Chondrocyte (in vitro differentiated cells): ENCODE measurements at regions not wholly inside any gene's neighbourhood (a gene's known extent, or its start where the extent isn't known, plus 50 kb on each side); places are given as distances from the start of the nearest gene placed in this dataset.
A peak's percentile ranks its signal among the peaks of the same experiment; 100 is the strongest.

ENCODE experiments used
- DNase-seq: peaks from one replicate; pipeline ENCODE4 v3.0.0; 2021; ENCODE audit warnings: mixed read lengths, low spot score
- H3K27ac Mint-ChIP-seq: one replicate; pipeline ENCODE4 v1.8.0; 2021; ENCODE audit warnings: mild to moderate bottlenecking, moderate library complexity, mixed read lengths; ENCODE audit not compliant: unreplicated experiment
- H3K27me3 Mint-ChIP-seq: 2 replicates; pipeline ENCODE4 v1.8.0; 2021; ENCODE audit warnings: low read depth, mixed read lengths
- H3K36me3 Mint-ChIP-seq: 2 replicates; pipeline ENCODE4 v1.8.0; 2021; ENCODE audit warnings: low read depth, mixed read lengths
- H3K4me1 Mint-ChIP-seq: 2 replicates; pipeline ENCODE4 v1.8.0; 2021; ENCODE audit warnings: low read depth, mild to moderate bottlenecking, mixed read lengths
- H3K4me3 Mint-ChIP-seq: one replicate; pipeline ENCODE4 v1.8.0; 2021; ENCODE audit warnings: mild to moderate bottlenecking, moderate library complexity, mixed read lengths; ENCODE audit not compliant: unreplicated experiment
- H3K9me3 Mint-ChIP-seq: 2 replicates; pipeline ENCODE4 v1.8.0; 2021; ENCODE audit warnings: low read depth, mixed read lengths
- TF ChIP-seq, protein P1 (sequence below): fragments of 200-600 bp; sonication (generic); IDR thresholded peaks from 2 replicates; pipeline ENCODE4 v1.5.0; 2021; ENCODE audit warnings: antibody characterized with exemption, mild to moderate bottlenecking, moderate library complexity

DNA sequence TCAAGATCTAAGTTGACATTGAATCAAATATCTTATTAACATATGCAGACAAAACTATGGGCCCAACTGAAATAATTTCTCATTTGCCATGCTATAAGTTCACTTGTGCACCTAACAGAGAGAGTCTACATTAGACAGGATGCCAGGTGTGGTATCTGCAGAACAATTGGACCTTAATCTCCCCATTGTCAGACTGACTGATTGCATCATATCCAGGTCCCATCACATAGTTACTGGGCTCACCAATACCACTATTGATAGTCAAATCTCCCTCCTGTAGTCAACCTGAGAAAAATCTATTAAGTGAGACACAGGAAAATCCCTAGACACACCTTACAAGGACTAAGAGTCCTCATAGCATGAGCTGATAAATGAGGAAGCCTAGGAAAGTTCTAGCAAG is 156.0 kb upstream of the FRG1 start:
- Mint-ChIP-seq H3K4me3 (no peak overlapping the region), H3K27ac (no peak overlapping the region), H3K27me3 (no peaks in the 10 kb centered on the region), H3K9me3 (peaks cover 35% of the 10 kb centered on the region), H3K36me3 (no peaks in the 10 kb centered on the region), H3K4me1 (no peaks in the 10 kb centered on the region)
- TF ChIP-seq, protein P1, sequence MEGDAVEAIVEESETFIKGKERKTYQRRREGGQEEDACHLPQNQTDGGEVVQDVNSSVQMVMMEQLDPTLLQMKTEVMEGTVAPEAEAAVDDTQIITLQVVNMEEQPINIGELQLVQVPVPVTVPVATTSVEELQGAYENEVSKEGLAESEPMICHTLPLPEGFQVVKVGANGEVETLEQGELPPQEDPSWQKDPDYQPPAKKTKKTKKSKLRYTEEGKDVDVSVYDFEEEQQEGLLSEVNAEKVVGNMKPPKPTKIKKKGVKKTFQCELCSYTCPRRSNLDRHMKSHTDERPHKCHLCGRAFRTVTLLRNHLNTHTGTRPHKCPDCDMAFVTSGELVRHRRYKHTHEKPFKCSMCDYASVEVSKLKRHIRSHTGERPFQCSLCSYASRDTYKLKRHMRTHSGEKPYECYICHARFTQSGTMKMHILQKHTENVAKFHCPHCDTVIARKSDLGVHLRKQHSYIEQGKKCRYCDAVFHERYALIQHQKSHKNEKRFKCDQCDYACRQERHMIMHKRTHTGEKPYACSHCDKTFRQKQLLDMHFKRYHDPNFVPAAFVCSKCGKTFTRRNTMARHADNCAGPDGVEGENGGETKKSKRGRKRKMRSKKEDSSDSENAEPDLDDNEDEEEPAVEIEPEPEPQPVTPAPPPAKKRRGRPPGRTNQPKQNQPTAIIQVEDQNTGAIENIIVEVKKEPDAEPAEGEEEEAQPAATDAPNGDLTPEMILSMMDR, result no peak
- no peak for DNase-seq

DNA sequence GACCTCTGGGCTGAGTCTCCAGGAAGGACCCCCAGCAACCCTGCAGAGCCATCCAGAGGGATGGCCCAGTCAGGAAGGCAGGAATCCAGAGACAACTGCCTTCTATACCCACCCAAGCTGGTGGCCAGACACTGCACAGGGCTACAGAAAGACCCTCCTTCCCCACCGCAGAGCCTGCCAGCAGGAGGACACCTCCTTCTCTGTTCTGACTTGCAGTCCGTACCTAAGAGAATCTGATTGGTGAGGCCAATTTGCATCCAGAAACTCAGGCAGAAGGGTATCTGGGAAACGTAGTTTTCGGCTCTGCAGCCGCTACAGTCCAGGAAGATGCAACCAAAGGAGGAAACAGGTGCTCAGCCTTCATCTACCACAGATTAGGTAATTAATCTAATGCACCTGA is 155.4 kb upstream of the FRG1 start:
- H3K4me1 Mint-ChIP-seq, result no peaks in the 10 kb centered on the region
- no peak overlapping the region for H3K4me3 Mint-ChIP-seq
- H3K27ac Mint-ChIP-seq, result no peak overlapping the region
- no peak for DNase-seq
- H3K27me3 Mint-ChIP-seq, result no peaks in the 10 kb centered on the region
- H3K9me3 Mint-ChIP-seq, result peaks cover 35% of the 10 kb centered on the region
- TF ChIP-seq, protein P1, result no peak
- H3K36me3 Mint-ChIP-seq, result no peaks in the 10 kb centered on the region

DNA sequence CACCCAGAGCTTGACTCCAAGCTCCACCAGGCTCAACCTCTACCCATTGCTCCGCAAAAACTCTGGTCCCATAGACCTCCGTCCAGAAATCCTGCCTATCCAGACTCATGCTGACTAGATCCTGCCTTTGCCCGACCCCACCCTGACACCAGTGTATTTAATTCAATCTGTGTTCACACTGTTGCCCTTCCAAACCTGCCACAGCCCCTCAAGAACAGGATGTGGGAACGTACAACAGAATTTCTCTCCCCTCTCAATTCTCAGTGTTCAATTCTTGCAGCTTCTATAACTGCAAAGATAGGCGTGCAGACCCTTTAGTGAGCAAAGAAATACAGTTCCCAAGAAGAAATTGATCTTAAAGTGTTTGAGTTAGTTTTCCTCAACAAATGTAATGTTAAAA is 154.2 kb upstream of the FRG1 start:
- no peak overlapping the region for H3K4me3 Mint-ChIP-seq
- no peaks in the 10 kb centered on the region for H3K27me3 Mint-ChIP-seq
- no peak for DNase-seq
- no peak overlapping the region for H3K27ac Mint-ChIP-seq
- H3K4me1 Mint-ChIP-seq, result no peaks in the 10 kb centered on the region
- TF ChIP-seq, protein P1, result no peak
- H3K36me3 Mint-ChIP-seq, result no peaks in the 10 kb centered on the region
- peaks cover 34% of the 10 kb centered on the region for H3K9me3 Mint-ChIP-seq

DNA sequence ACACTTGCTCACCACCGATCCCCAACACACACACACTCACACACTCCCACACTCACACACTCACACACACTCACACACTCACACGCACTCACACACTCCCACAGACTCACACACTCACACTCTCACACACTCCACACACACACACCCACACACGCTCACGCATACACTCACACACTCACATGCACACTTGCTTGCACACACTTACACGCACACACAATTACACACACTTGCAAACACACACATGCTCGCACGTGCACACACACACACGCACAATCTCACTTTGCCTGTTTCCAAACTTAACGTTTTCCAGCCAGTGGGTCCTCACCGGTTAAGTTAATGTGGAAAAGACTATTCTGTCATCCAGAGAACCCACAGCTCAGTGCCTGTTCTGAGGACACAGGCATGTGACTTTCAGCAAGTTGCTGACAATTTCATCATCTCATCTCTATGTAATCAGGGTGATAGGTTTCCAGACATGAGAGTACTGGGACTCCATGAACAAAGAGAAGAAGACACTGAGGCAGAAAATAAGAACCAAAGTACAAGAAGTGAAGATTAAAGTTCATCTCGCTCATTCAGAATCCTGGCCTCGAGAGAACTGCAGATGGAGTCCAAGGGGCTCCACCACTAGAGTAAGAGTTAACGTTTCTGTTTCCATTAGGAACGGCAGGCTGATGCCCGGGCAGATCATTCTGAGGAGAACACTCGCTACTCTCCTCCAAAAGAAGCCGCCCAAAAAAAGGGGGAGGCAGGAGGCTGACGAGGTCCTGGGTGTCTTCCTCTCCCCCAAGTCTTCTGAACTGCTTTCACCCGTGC is 153.2 kb upstream of the FRG1 start:
- peaks cover 25% of the 10 kb centered on the region for H3K9me3 Mint-ChIP-seq
- no peaks in the 10 kb centered on the region for H3K36me3 Mint-ChIP-seq
- peak overlapping the region; percentile 18 for H3K27ac Mint-ChIP-seq
- no peak overlapping the region for H3K4me3 Mint-ChIP-seq
- no peaks in the 10 kb centered on the region for H3K4me1 Mint-ChIP-seq
- no peaks in the 10 kb centered on the region for H3K27me3 Mint-ChIP-seq
- no peak for DNase-seq
- TF ChIP-seq, protein P1, result no peak

DNA sequence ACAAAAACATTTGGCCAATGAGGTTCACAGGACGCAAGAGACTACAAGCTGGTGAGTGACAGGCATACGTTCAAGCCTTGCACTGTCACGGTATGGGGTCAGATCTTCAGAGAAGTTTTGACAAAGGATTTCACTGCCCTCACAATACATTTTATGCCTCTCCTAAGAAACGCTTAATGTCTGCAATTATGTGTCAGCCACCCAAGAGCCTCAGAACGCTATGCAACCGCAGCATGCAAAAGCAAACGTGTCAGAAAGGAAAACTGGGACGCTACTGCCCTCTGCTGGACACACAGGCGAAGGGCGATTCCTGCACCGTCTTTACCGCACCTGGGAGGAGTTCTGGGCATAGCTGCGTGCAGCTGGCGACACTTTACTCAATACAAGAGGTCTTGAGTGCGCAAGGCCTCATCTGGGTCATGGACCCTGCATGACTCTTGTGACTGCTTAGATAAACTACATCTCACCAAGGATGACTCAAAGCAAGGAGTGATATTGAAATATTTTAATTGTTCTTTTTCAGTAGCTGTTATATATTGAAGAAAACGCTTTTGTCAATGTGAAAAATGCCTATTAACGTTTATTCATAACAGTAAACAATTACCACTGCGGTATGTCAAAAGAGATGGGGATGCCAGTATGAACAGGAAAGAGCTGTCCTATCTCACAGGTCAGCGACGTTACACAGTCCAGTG is 147.6 kb upstream of the FRG1 start:
- H3K4me3 Mint-ChIP-seq, result no peak overlapping the region
- H3K9me3 Mint-ChIP-seq, result peaks cover 10% of the 10 kb centered on the region
- TF ChIP-seq, protein P1, result peak; percentile 92
- no peak overlapping the region for H3K27ac Mint-ChIP-seq
- no peak for DNase-seq
- peaks cover 7% of the 10 kb centered on the region for H3K4me1 Mint-ChIP-seq
- H3K27me3 Mint-ChIP-seq, result no peaks in the 10 kb centered on the region
- no peaks in the 10 kb centered on the region for H3K36me3 Mint-ChIP-seq
